ENCODE measurements at regions not wholly inside any gene's neighbourhood (a gene's known extent, or its start where the extent isn't known, plus 50 kb on each side); places are given as distances from the start of the nearest gene placed in this dataset.
"Not testable (repeated sequence)": the region's sequence is repeated elsewhere in the genome, so short reads cannot be mapped to it uniquely, and the experiment has no call there.

GRCh38 chr7:68146983-68147382 is 1150.3 kb downstream of the TYW1 start:
- no peak for DNase-seq (ENCODE audit: low read depth in 2 of 2, low spot score in 1 of 2)

GRCh38 chr7:68147614-68148238 is 1151.1 kb downstream of the TYW1 start:
- no peak for DNase-seq (ENCODE audit: low read depth in 2 of 2, low spot score in 1 of 2)

- no peak for DNase-seq (ENCODE audit: low read depth in 2 of 2, low spot score in 1 of 2)
These were observed 1151.8 kb downstream of the TYW1 start for GRCh38 chr7:68148440-68148839.

- DNase-seq (ENCODE audit: low read depth in 2 of 2, low spot score in 1 of 2), result no peak
These were observed 1155.6 kb downstream of the TYW1 start for GRCh38 chr7:68152205-68152604.

GRCh38 chr7:68155676-68156075 is 1159.0 kb downstream of the TYW1 start:
- no peak for DNase-seq (ENCODE audit: low read depth in 2 of 2, low spot score in 1 of 2)

GRCh38 chr7:68158686-68159295 is 1162.2 kb downstream of the TYW1 start:
- DNase-seq (ENCODE audit: low read depth in 2 of 2, low spot score in 1 of 2), result no peak

GRCh38 chr7:68162712-68163111 is 1166.1 kb downstream of the TYW1 start:
- DNase-seq (ENCODE audit: low read depth in 2 of 2, low spot score in 1 of 2), result no peak

GRCh38 chr7:68166525-68166924 is 1169.9 kb downstream of the TYW1 start:
- DNase-seq (ENCODE audit: low read depth in 2 of 2, low spot score in 1 of 2), result no peak

GRCh38 chr7:68173513-68173912 is 1176.9 kb downstream of the TYW1 start:
- no peak for DNase-seq (ENCODE audit: low read depth in 2 of 2, low spot score in 1 of 2)

GRCh38 chr7:68176974-68177373 is 1180.3 kb downstream of the TYW1 start:
- DNase-seq (ENCODE audit: low read depth in 2 of 2, low spot score in 1 of 2), result no peak

- no peak for DNase-seq (ENCODE audit: low read depth in 2 of 2, low spot score in 1 of 2)
These were observed 1184.1 kb downstream of the TYW1 start for GRCh38 chr7:68180761-68181160.

GRCh38 chr7:68183176-68183575 is 1186.5 kb downstream of the TYW1 start:
- no peak for DNase-seq (ENCODE audit: low read depth in 2 of 2, low spot score in 1 of 2)

GRCh38 chr7:68185631-68186456 is 1189.2 kb downstream of the TYW1 start:
- no peak for DNase-seq (ENCODE audit: low read depth in 2 of 2, low spot score in 1 of 2)

GRCh38 chr7:68187532-68187931 is 1190.9 kb downstream of the TYW1 start:
- DNase-seq (ENCODE audit: low read depth in 2 of 2, low spot score in 1 of 2), result no peak

- no peak for DNase-seq (ENCODE audit: low read depth in 2 of 2, low spot score in 1 of 2)
These were observed 1196.3 kb downstream of the TYW1 start for GRCh38 chr7:68192941-68193340.

GRCh38 chr7:68195642-68196041 is 1199.0 kb downstream of the TYW1 start:
- not testable (repeated sequence) for DNase-seq (ENCODE audit: low read depth in 2 of 2, low spot score in 1 of 2)

GRCh38 chr7:68200051-68200670 is 1203.5 kb downstream of the TYW1 start:
- no peak for DNase-seq (ENCODE audit: low read depth in 2 of 2, low spot score in 1 of 2)

GRCh38 chr7:68203251-68203650 is 1206.6 kb downstream of the TYW1 start:
- DNase-seq (ENCODE audit: low read depth in 2 of 2, low spot score in 1 of 2), result no peak

- no peak for DNase-seq (ENCODE audit: low read depth in 2 of 2, low spot score in 1 of 2)
These were observed 1209.2 kb downstream of the TYW1 start for GRCh38 chr7:68205826-68206225.

GRCh38 chr7:68206946-68207485 is 1210.4 kb downstream of the TYW1 start:
- no peak for DNase-seq (ENCODE audit: low read depth in 2 of 2, low spot score in 1 of 2)

GRCh38 chr7:68207676-68208075 is 1211.0 kb downstream of the TYW1 start:
- no peak for DNase-seq (ENCODE audit: low read depth in 2 of 2, low spot score in 1 of 2)

- DNase-seq (ENCODE audit: low read depth in 2 of 2, low spot score in 1 of 2), result no peak
These were observed 1212.9 kb downstream of the TYW1 start for GRCh38 chr7:68209486-68209885.
